BLaER1 treated with 17β-estradiol and CSF1 and Interleukin-3, amounts not matched to agents 10 nM and 100 nM (cell line): ENCODE measurements at regions not wholly inside any gene's neighbourhood (a gene's known extent, or its start where the extent isn't known, plus 50 kb on each side); places are given as distances from the start of the nearest gene placed in this dataset.

ENCODE experiments used
- H3K27ac ChIP-seq, 11 experiments: shearing (Covaris generic); formaldehyde crosslinking; 2 replicates each; pipeline ENCODE4 v1.8.1; 2022
- H3K27me3 ChIP-seq, 11 experiments: shearing (Covaris generic); formaldehyde crosslinking; 2 replicates each; pipeline ENCODE4 v1.8.1; 2022
- H3K36me3 ChIP-seq, 11 experiments: shearing (Covaris generic); formaldehyde crosslinking; 2 replicates each; pipeline ENCODE4 v1.8.1; 2022
- H3K4me1 ChIP-seq, 10 experiments: shearing (Covaris generic); formaldehyde crosslinking; 2 replicates each; pipeline ENCODE4 v1.8.1; 2022
- H3K4me2 ChIP-seq, 11 experiments: shearing (Covaris generic); formaldehyde crosslinking; 2 replicates each; pipeline ENCODE4 v1.8.1; 2022
- H3K4me3 ChIP-seq, 10 experiments: shearing (Covaris generic); formaldehyde crosslinking; 2 replicates each; pipeline ENCODE4 v1.8.1; 2022
- H3K9ac ChIP-seq, 11 experiments: shearing (Covaris generic); formaldehyde crosslinking; 2 replicates each; pipeline ENCODE4 v1.8.1; 2022
- H3K9me3 ChIP-seq, 11 experiments: shearing (Covaris generic); formaldehyde crosslinking; replicated peaks in 1 of 11; 2 replicates each; pipeline ENCODE4 v1.8.1; 2022
- H4K20me1 ChIP-seq, 11 experiments: shearing (Covaris generic); formaldehyde crosslinking; 2 replicates each; pipeline ENCODE4 v1.8.1; 2022
- Cebpa-rat ChIP-seq, 11 experiments: shearing (Covaris generic); IDR thresholded peaks; 2 replicates each; pipeline ENCODE4 v1.8.1; 2022

DNA sequence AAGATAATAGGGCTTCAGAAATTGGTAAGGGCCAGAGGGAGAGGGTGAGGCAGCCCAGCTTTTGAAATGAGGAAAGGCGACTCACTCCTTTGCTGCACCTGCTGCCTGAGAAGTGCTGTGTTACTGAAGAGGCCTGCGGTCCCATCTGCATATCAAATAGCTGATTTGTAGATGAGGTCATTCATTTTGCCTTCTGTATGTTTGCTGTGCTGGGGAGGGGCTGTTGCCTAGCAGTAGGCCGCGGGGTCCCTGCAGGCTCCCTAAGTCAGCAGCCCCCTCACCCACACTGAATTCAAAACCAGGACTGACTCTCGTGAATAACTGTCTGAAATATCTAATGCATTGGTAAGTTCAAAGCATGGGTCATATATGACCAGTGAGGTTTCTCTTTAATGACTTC, 377.2 kb downstream of the SOX11 start:
- Histone ChIP-seq H3K4me3 (no peak overlapping the region), H3K9ac (no peak overlapping the region), H3K4me1 (no peaks in the 10 kb centered on the region), H3K36me3 (no peaks in the 10 kb centered on the region), H3K4me2 (no peak overlapping the region), H3K9me3 (no peaks in the 10 kb centered on the region), H3K27me3 (no peaks in the 10 kb centered on the region), H4K20me1 (no peaks in the 10 kb centered on the region), H3K27ac (no peak overlapping the region)
- no peak for TF ChIP-seq Cebpa-rat (IDR thresholded peaks at IDR 0.05)

GRCh38 chr2:6071519-6071918, 379.3 kb downstream of the SOX11 start:
- Histone ChIP-seq H3K4me3 (no peak overlapping the region), H3K4me2 (no peak overlapping the region), H3K9ac (no peak overlapping the region), H3K9me3 (no peaks in the 10 kb centered on the region), H3K27ac (no peak overlapping the region), H4K20me1 (no peaks in the 10 kb centered on the region), H3K36me3 (no peaks in the 10 kb centered on the region), H3K27me3 (no peaks in the 10 kb centered on the region), H3K4me1 (no peaks in the 10 kb centered on the region)
- no peak for TF ChIP-seq Cebpa-rat (IDR thresholded peaks at IDR 0.05)

DNA sequence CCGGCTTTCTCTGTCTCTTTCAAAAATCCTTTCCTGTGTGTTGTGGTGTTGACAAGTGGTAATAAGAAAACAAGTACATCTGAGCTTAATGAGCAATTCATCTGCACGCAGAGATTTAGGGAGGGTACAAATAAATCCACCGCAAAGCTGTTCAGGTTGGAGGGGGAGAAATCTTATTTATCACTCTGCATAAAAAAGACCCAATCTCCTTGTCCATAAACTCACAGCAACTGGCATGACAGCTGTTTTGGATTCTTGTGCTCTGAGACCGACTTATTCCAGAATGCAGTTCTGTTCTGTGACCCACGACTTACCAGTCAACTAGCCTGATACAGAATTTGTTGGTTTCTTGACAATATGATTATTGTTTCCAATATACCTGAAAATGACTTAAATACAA, 380.1 kb downstream of the SOX11 start:
- H3K27ac ChIP-seq, result no peak overlapping the region
- no peaks in the 10 kb centered on the region for H4K20me1 ChIP-seq
- no peak for TF ChIP-seq Cebpa-rat (IDR thresholded peaks at IDR 0.05)
- H3K9me3 ChIP-seq, result no peaks in the 10 kb centered on the region
- no peaks in the 10 kb centered on the region for H3K4me1 ChIP-seq
- no peaks in the 10 kb centered on the region for H3K27me3 ChIP-seq
- no peaks in the 10 kb centered on the region for H3K36me3 ChIP-seq
- H3K4me2 ChIP-seq, result no peak overlapping the region
- no peak overlapping the region for H3K9ac ChIP-seq
- H3K4me3 ChIP-seq, result no peak overlapping the region

- Histone ChIP-seq H3K4me1 (no peaks in the 10 kb centered on the region), H3K27me3 (no peaks in the 10 kb centered on the region), H3K4me3 (no peak overlapping the region), H3K27ac (no peak overlapping the region), H3K36me3 (no peaks in the 10 kb centered on the region), H3K4me2 (no peak overlapping the region), H4K20me1 (no peaks in the 10 kb centered on the region), H3K9ac (no peak overlapping the region), H3K9me3 (no peaks in the 10 kb centered on the region)
- no peak for TF ChIP-seq Cebpa-rat (IDR thresholded peaks at IDR 0.05)
Measured at GRCh38 chr2:6072768-6073167, 380.6 kb downstream of the SOX11 start.

DNA sequence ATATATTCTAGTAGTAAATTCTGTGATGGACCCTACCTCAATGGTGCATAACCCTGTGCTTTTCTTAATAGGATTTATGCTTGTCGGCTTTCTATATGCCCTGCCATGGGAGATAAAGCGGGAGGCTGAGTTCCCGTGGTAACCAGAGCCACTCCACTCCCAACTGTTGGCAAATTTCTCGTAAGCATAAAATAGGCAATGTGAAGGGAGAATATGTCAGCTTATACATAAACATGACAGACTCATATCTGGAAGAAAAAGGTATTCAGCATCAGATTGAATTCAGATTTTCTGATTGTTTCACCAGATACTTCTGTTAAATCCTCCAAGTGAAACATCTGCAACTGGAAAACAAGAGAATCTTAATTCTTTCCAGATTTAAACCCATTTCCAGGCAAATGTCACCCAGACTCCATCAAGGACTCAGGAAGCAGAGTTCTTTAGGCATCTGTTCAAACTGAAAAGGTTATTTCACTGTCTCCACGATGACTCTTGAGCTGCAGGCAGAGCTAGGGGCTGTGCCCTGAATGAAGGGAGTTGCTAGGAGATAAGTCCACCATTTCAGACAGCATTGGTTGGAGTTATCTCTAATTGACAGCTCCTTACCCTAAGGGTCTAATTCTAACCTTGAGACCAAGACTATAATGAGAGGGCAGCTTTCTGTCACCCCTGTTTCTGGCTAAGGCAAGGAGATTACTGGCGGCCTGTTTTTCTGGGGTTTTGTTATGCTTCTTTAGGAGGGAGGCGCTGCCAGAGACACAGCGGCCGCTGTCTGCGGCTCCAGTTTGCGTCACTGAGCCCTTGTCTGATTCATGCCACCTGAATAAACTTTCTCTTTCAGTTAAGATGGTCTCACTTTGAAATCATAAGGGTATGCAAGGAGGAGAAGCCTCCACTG, 381.3 kb downstream of the SOX11 start:
- H3K4me3 ChIP-seq, result no peak overlapping the region
- no peak for TF ChIP-seq Cebpa-rat (IDR thresholded peaks at IDR 0.05)

DNA sequence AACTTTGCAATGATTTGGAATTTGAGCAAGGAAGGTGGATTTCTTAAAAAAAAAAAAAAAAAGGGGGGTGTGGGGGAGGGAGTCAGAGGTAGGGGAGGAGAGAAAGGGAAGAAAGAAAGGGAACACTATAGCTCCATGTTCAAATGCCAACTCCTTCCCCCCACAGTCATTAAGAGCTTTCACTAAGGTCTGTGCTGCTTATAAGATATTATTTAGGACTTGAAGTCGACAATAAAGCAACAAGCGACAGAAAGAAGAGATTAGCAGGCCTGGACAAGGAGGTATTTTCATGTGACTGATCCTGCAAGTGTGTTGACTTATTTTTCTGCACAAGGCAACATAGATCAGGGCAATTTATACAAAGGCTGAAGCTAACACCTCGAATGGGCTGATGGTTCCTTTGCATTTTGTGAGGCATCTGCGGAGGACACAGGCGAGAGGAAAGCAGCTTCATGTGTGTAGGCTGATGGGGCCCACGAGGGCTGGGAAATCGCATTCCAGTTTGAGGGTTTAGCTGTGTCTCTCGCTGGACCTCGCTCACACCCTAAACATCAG, 382.0 kb downstream of the SOX11 start:
- Histone ChIP-seq H3K4me2 (no peak overlapping the region), H4K20me1 (no peaks in the 10 kb centered on the region), H3K9me3 (no peaks in the 10 kb centered on the region), H3K9ac (no peak overlapping the region), H3K4me1 (no peaks in the 10 kb centered on the region), H3K27me3 (no peaks in the 10 kb centered on the region), H3K27ac (no peak overlapping the region), H3K4me3 (no peak overlapping the region), H3K36me3 (no peaks in the 10 kb centered on the region)
- no peak for TF ChIP-seq Cebpa-rat (IDR thresholded peaks at IDR 0.05)

More for the DNA sequence above, 381.3 kb downstream of the SOX11 start:
- no peak overlapping the region for H3K9ac ChIP-seq
- no peaks in the 10 kb centered on the region for H4K20me1 ChIP-seq
- no peaks in the 10 kb centered on the region for H3K9me3 ChIP-seq
- H3K4me2 ChIP-seq, result no peak overlapping the region
- H3K4me1 ChIP-seq, result no peaks in the 10 kb centered on the region
- H3K27me3 ChIP-seq, result no peaks in the 10 kb centered on the region
- H3K36me3 ChIP-seq, result no peaks in the 10 kb centered on the region
- no peak overlapping the region for H3K27ac ChIP-seq

DNA sequence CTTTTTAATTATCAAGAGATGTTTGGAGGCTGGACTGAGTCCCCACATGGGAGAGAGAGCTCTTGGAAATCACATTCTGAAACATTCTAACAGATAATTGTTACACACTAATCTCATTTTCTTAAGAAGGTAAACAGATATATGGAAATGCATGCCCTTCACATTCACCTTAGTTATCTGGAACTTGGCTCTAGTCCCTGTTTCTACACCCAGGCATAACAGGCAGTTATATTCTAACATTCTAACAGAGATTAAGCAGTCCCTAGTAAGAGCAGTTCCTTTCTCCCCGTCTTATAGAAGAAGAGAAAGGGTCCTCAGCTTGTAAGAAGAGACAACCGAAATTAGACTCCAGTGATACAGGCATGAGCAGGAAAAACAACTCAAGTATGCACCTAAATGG, 385.4 kb downstream of the SOX11 start:
- no peak for TF ChIP-seq Cebpa-rat (IDR thresholded peaks at IDR 0.05)
- no peaks in the 10 kb centered on the region for H4K20me1 ChIP-seq
- no peak overlapping the region for H3K4me2 ChIP-seq
- H3K27me3 ChIP-seq, result no peaks in the 10 kb centered on the region
- no peak overlapping the region for H3K27ac ChIP-seq
- no peaks in the 10 kb centered on the region for H3K36me3 ChIP-seq
- H3K9me3 ChIP-seq, result no peaks in the 10 kb centered on the region
- H3K4me3 ChIP-seq, result no peak overlapping the region
- no peaks in the 10 kb centered on the region for H3K4me1 ChIP-seq
- H3K9ac ChIP-seq, result no peak overlapping the region

DNA sequence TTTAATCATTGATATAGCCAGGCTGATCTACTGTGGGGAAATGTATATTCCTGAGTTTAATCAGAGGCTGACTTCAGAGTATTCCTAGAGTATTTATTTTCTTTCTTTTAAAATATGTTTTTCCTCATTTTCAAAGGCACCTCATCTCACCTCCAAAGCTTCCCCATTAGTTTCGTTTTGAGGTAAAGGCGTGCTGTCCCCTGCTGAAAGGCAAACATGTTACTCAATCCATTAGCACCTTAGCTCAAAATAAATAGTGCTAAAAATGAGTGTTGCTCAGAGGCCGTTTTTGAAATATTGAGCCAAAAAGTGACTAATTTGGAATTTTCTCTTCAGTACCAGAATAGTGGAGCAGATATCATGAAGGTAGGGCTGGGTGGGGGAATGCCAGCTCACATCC, 386.2 kb downstream of the SOX11 start:
- no peaks in the 10 kb centered on the region for H3K9me3 ChIP-seq
- no peaks in the 10 kb centered on the region for H3K27me3 ChIP-seq
- H3K36me3 ChIP-seq, result no peaks in the 10 kb centered on the region
- H3K4me1 ChIP-seq, result no peaks in the 10 kb centered on the region
- H3K4me2 ChIP-seq, result no peak overlapping the region
- H3K27ac ChIP-seq, result no peak overlapping the region
- no peak for TF ChIP-seq Cebpa-rat (IDR thresholded peaks at IDR 0.05)
- no peak overlapping the region for H3K4me3 ChIP-seq
- H3K9ac ChIP-seq, result no peak overlapping the region
- no peaks in the 10 kb centered on the region for H4K20me1 ChIP-seq

GRCh38 chr2:6079405-6079804, 387.2 kb downstream of the SOX11 start:
- Histone ChIP-seq H3K4me1 (no peaks in the 10 kb centered on the region), H3K4me2 (no peak overlapping the region)
- no peak for TF ChIP-seq Cebpa-rat (IDR thresholded peaks at IDR 0.05)

More at GRCh38 chr2:6079405-6079804, 387.2 kb downstream of the SOX11 start:
- Histone ChIP-seq H3K4me3 (no peak overlapping the region), H3K27me3 (no peaks in the 10 kb centered on the region), H3K9me3 (no peaks in the 10 kb centered on the region), H3K9ac (no peak overlapping the region), H4K20me1 (no peaks in the 10 kb centered on the region; a peak in 1 of 22 replicates), H3K36me3 (no peaks in the 10 kb centered on the region), H3K27ac (no peak overlapping the region)
